ENCODE measurements at regions not wholly inside any gene's neighbourhood (a gene's known extent, or its start where the extent isn't known, plus 50 kb on each side); places are given as distances from the start of the nearest gene placed in this dataset.

DNA sequence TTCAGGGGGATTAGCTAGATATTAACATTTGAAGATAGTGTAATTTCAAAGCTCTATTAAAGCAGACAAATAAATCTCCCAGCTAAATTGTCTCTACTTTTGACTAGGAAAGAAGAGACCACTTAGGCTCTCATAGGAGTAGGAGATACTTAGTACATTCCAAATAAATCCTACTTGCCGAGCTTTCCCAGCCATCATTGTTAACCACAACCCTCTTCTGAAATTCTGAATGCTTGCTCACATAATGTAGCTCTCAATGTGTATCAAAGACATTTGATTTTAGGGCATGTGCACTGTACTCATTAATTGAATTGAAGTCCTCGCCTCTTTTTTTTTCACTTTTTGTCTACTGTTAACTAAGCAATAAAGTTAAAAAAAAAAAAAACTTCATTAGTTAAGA is 598.2 kb upstream of the ADAMTS9 start:
- H3K27me3 Mint-ChIP-seq (ENCODE audit: insufficient read depth) = peaks cover 6% of the 10 kb centered on the region
- H3K27ac ChIP-seq (ENCODE audit: low read depth, low read length) = no peak overlapping the region
- H3K4me3 Mint-ChIP-seq = no peak overlapping the region
- H3K4me1 Mint-ChIP-seq = no peaks in the 10 kb centered on the region
- H3K9ac ChIP-seq (ENCODE audit: extremely low read depth, low read length, poor library complexity, severe bottlenecking) = no peak overlapping the region
- no peaks in the 10 kb centered on the region for H3K9me3 Mint-ChIP-seq
- H3K36me3 Mint-ChIP-seq (ENCODE audit: low read depth) = no peaks in the 10 kb centered on the region
- DNase-seq = no peak
- no peaks in the 10 kb centered on the region for H3K4me1 ChIP-seq (ENCODE audit: control insufficient read depth, insufficient read depth, low read length)
- no peaks in the 10 kb centered on the region for H3K9me3 ChIP-seq (ENCODE audit: control insufficient read depth, low read length)
- H3K4me3 ChIP-seq (ENCODE audit: low read length) = no peak overlapping the region
- WGBS, 2 experiments (ENCODE audit: insufficient coverage in 1 of 2, insufficient read length in 1 of 2) = 97% methylated on average over 2 of the region's 2 CpGs; no CpG with 5 or more reads in 1 of the 2 experiments
- no peak overlapping the region for H3K27ac Mint-ChIP-seq
- no peak for TF ChIP-seq CTCF (conservative IDR thresholded peaks at IDR 0.05)
- no peaks in the 10 kb centered on the region for H3K36me3 ChIP-seq (ENCODE audit: control insufficient read depth, insufficient read depth, low read length)
- H3K27me3 ChIP-seq (ENCODE audit: control insufficient read depth, insufficient read depth, low read length, poor library complexity, severe bottlenecking) = no peaks in the 10 kb centered on the region

GRCh38 chr3:65284961-65285360 is 597.2 kb upstream of the ADAMTS9 start:
- H3K9me3 ChIP-seq (ENCODE audit: control insufficient read depth, low read length) = no peaks in the 10 kb centered on the region
- H3K4me1 ChIP-seq (ENCODE audit: control insufficient read depth, insufficient read depth, low read length) = no peaks in the 10 kb centered on the region
- 94 to 100% methylated on average over 1 of the region's 1 CpG for WGBS, 2 experiments (ENCODE audit: insufficient coverage in 1 of 2, insufficient read length in 1 of 2)
- no peaks in the 10 kb centered on the region for H3K9me3 Mint-ChIP-seq
- H3K4me3 Mint-ChIP-seq = no peak overlapping the region
- H3K27ac ChIP-seq (ENCODE audit: low read depth, low read length) = no peak overlapping the region
- no peak for TF ChIP-seq CTCF (conservative IDR thresholded peaks at IDR 0.05)
- no peaks in the 10 kb centered on the region for H3K27me3 ChIP-seq (ENCODE audit: control insufficient read depth, insufficient read depth, low read length, poor library complexity, severe bottlenecking)
- no peaks in the 10 kb centered on the region for H3K36me3 ChIP-seq (ENCODE audit: control insufficient read depth, insufficient read depth, low read length)
- H3K9ac ChIP-seq (ENCODE audit: extremely low read depth, low read length, poor library complexity, severe bottlenecking) = no peak overlapping the region
- no peak overlapping the region for H3K4me3 ChIP-seq (ENCODE audit: low read length)
- no peaks in the 10 kb centered on the region for H3K36me3 Mint-ChIP-seq (ENCODE audit: low read depth)
- no peak for DNase-seq
- peaks cover 7% of the 10 kb centered on the region for H3K27me3 Mint-ChIP-seq (ENCODE audit: insufficient read depth)
- H3K4me1 Mint-ChIP-seq = peaks cover under 1% of the 10 kb centered on the region
- no peak overlapping the region for H3K27ac Mint-ChIP-seq

GRCh38 chr3:65284546-65284945 is 596.7 kb upstream of the ADAMTS9 start:
- Mint-ChIP-seq H3K27me3 (ENCODE audit: insufficient read depth) (peaks cover 7% of the 10 kb centered on the region), H3K9me3 (no peaks in the 10 kb centered on the region), H3K27ac (no peak overlapping the region), H3K4me3 (no peak overlapping the region), H3K4me1 (peaks cover 1% of the 10 kb centered on the region), H3K36me3 (ENCODE audit: low read depth) (no peaks in the 10 kb centered on the region)
- DNase-seq = no peak
- TF ChIP-seq CTCF (conservative IDR thresholded peaks at IDR 0.05) = no peak
- no peaks in the 10 kb centered on the region for H3K36me3 ChIP-seq (ENCODE audit: control insufficient read depth, insufficient read depth, low read length)
- no peaks in the 10 kb centered on the region for H3K4me1 ChIP-seq (ENCODE audit: control insufficient read depth, insufficient read depth, low read length)
- no peaks in the 10 kb centered on the region for H3K27me3 ChIP-seq (ENCODE audit: control insufficient read depth, insufficient read depth, low read length, poor library complexity, severe bottlenecking)
- 92 to 94% methylated on average over 5 to 6 of the region's 6 CpGs for WGBS, 2 experiments (ENCODE audit: insufficient coverage in 1 of 2, insufficient read length in 1 of 2)
- no peak overlapping the region for H3K4me3 ChIP-seq (ENCODE audit: low read length)
- no peaks in the 10 kb centered on the region for H3K9me3 ChIP-seq (ENCODE audit: control insufficient read depth, low read length)
- no peak overlapping the region for H3K9ac ChIP-seq (ENCODE audit: extremely low read depth, low read length, poor library complexity, severe bottlenecking)
- H3K27ac ChIP-seq (ENCODE audit: low read depth, low read length) = no peak overlapping the region

All from endodermal cell (in vitro differentiated cells).